ENCODE measurements at regions not wholly inside any gene's neighbourhood (a gene's known extent, or its start where the extent isn't known, plus 50 kb on each side); places are given as distances from the start of the nearest gene placed in this dataset.

DNA sequence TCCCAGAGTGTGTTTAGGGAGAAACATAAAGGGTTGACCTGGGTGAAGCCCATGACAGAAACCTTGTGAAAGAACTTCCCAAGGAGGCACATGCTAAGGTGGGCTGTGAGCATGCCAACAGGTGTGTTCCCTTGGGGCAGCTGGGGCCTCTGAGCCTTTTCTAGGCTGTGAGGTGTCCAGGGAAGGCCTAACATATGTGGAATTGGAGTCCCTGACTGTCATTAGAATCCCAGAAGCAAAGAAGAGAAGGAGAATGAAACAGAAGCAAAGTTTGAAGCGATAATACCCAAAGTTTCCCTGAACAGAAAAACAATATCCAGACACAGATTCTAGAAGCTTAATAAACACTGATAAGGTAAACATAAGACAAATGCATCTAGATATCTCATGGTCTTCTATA lies 143.3 kb downstream of the CD83 start:
- Mint-ChIP-seq H3K27ac (ENCODE audit: unreplicated experiment) (no peak overlapping the region), H3K27me3 (ENCODE audit: low read depth, unreplicated experiment) (peaks cover 20% of the 10 kb centered on the region), H3K4me3 (ENCODE audit: unreplicated experiment) (no peak overlapping the region), H3K9me3 (ENCODE audit: unreplicated experiment) (peaks cover 11% of the 10 kb centered on the region), H3K36me3 (ENCODE audit: low read depth, unreplicated experiment) (no peaks in the 10 kb centered on the region), H3K4me1 (ENCODE audit: low read depth, unreplicated experiment) (no peaks in the 10 kb centered on the region)
- Histone ChIP-seq H3K27me3 (ENCODE audit: insufficient read depth, low read length) (no peaks in the 10 kb centered on the region), H3K27ac (ENCODE audit: low read depth, low read length) (no peak overlapping the region), H3K4me3 (ENCODE audit: insufficient read depth, low read depth, low read length) (no peak overlapping the region), H3K4me2 (ENCODE audit: low read length) (no peak overlapping the region), H3K4me1 (ENCODE audit: insufficient read depth, low read length) (peaks cover 2% of the 10 kb centered on the region), H3K9me3 (ENCODE audit: insufficient read depth, low read depth, low read length) (no peaks in the 10 kb centered on the region), H3K79me2 (ENCODE audit: insufficient read depth, low read length) (no peaks in the 10 kb centered on the region), H2AFZ (ENCODE audit: low read depth, low read length) (no peak overlapping the region), H3K36me3 (ENCODE audit: insufficient read depth, low read length) (no peaks in the 10 kb centered on the region), H3K9ac (ENCODE audit: low read length) (no peak overlapping the region), H4K20me1 (ENCODE audit: insufficient read depth, low read length) (no peaks in the 10 kb centered on the region)
- DNase-seq (ENCODE audit: low read depth), result no peak
- TF ChIP-seq EZH2 (IDR thresholded peaks at IDR 0.05; ENCODE audit: insufficient read depth, low read length) (no peak), CTCF (IDR thresholded peaks at IDR 0.05; ENCODE audit: insufficient read depth, low read depth, low read length) (no peak)
- no peak for FAIRE-seq

DNA sequence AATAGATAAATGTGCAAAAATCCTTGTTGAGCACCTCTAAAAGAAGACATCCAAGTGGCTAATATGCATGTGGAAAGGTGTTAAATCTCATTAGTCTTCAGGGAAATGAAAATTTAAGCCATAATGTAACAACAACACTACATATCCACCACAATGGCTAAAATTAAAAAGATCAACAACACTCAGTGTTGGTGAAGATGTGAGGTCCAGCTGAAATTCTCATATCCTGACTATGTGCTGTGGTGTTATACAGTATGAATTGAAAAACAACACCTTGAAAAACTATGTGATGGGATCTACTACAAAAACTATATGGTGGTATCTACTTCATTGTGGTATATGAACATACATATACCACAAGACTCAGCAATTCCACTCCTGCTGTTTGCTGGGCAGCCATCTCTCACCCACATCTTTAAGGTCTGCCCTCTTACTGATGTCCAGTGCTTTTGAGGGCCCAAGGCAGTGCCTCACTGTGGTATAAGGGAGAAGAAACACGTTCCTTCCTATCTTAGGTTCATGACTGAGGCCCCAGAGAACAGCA lies 146.4 kb downstream of the CD83 start:
- Histone ChIP-seq H3K27ac (ENCODE audit: low read depth, low read length) (no peak overlapping the region), H3K79me2 (ENCODE audit: insufficient read depth, low read length) (no peaks in the 10 kb centered on the region), H3K9ac (ENCODE audit: low read length) (no peak overlapping the region), H4K20me1 (ENCODE audit: insufficient read depth, low read length) (no peaks in the 10 kb centered on the region), H3K4me1 (ENCODE audit: insufficient read depth, low read length) (peaks cover 2% of the 10 kb centered on the region), H3K27me3 (ENCODE audit: insufficient read depth, low read length) (no peaks in the 10 kb centered on the region), H3K36me3 (ENCODE audit: insufficient read depth, low read length) (no peaks in the 10 kb centered on the region), H3K4me3 (ENCODE audit: insufficient read depth, low read depth, low read length) (no peak overlapping the region), H3K4me2 (ENCODE audit: low read length) (no peak overlapping the region), H2AFZ (ENCODE audit: low read depth, low read length) (no peak overlapping the region), H3K9me3 (ENCODE audit: insufficient read depth, low read depth, low read length) (no peaks in the 10 kb centered on the region)
- Mint-ChIP-seq H3K27me3 (ENCODE audit: low read depth, unreplicated experiment) (peaks cover 4% of the 10 kb centered on the region), H3K4me1 (ENCODE audit: low read depth, unreplicated experiment) (no peaks in the 10 kb centered on the region), H3K27ac (ENCODE audit: unreplicated experiment) (no peak overlapping the region), H3K36me3 (ENCODE audit: low read depth, unreplicated experiment) (no peaks in the 10 kb centered on the region), H3K4me3 (ENCODE audit: unreplicated experiment) (no peak overlapping the region), H3K9me3 (ENCODE audit: unreplicated experiment) (peaks cover 11% of the 10 kb centered on the region)
- FAIRE-seq (no peak), DNase-seq (ENCODE audit: low read depth) (no peak)
- TF ChIP-seq CTCF (IDR thresholded peaks at IDR 0.05; ENCODE audit: insufficient read depth, low read depth, low read length) (no peak), EZH2 (IDR thresholded peaks at IDR 0.05; ENCODE audit: insufficient read depth, low read length) (no peak)
